ENCODE measurements at regions not wholly inside any gene's neighbourhood (a gene's known extent, or its start where the extent isn't known, plus 50 kb on each side); places are given as distances from the start of the nearest gene placed in this dataset.

GRCh38 chr2:120441744-120442471 lies 96.0 kb downstream of the INHBB start:
- no peak for FAIRE-seq

- no peak for FAIRE-seq
These were observed 96.6 kb downstream of the INHBB start for GRCh38 chr2:120442541-120442922.

- no peak for FAIRE-seq
These were observed 97.1 kb downstream of the INHBB start for GRCh38 chr2:120442923-120443571.

- FAIRE-seq: no peak
These were observed 98.0 kb downstream of the INHBB start for GRCh38 chr2:120443946-120444345.

GRCh38 chr2:120444691-120445240 lies 98.8 kb downstream of the INHBB start:
- no peak for FAIRE-seq

- FAIRE-seq: no peak
These were observed 99.7 kb downstream of the INHBB start for GRCh38 chr2:120445449-120446143.

- FAIRE-seq: no peak
These were observed 100.5 kb downstream of the INHBB start for GRCh38 chr2:120446236-120447126.

GRCh38 chr2:120447127-120447785 lies 101.3 kb downstream of the INHBB start:
- FAIRE-seq: no peak

- no peak for FAIRE-seq
These were observed 102.5 kb downstream of the INHBB start for GRCh38 chr2:120448436-120448835.

- no peak for FAIRE-seq
These were observed 103.2 kb downstream of the INHBB start for GRCh38 chr2:120448961-120449810.

- FAIRE-seq: no peak
These were observed 104.4 kb downstream of the INHBB start for GRCh38 chr2:120450196-120450820.

- no peak for FAIRE-seq
These were observed 105.4 kb downstream of the INHBB start for GRCh38 chr2:120451334-120451733.

GRCh38 chr2:120452131-120452530 lies 106.2 kb downstream of the INHBB start:
- no peak for FAIRE-seq

- no peak for FAIRE-seq
These were observed 107.2 kb downstream of the INHBB start for GRCh38 chr2:120452945-120453634.

- no peak for FAIRE-seq
These were observed 107.7 kb downstream of the INHBB start for GRCh38 chr2:120453635-120453998.

GRCh38 chr2:120454654-120455385 lies 108.9 kb downstream of the INHBB start:
- no peak for FAIRE-seq

GRCh38 chr2:120455390-120455789 lies 109.5 kb downstream of the INHBB start:
- no peak for FAIRE-seq

GRCh38 chr2:120456867-120457266 lies 110.9 kb downstream of the INHBB start:
- FAIRE-seq: no peak

- no peak for FAIRE-seq
These were observed 114.6 kb downstream of the INHBB start for GRCh38 chr2:120460511-120460910.
